B cell (primary cell): ENCODE measurements at regions not wholly inside any gene's neighbourhood (a gene's known extent, or its start where the extent isn't known, plus 50 kb on each side); places are given as distances from the start of the nearest gene placed in this dataset.

Source experiments
- ATAC-seq: fragments of 200-7000 bp; cut with Tn5 transposase; one replicate; pipeline ENCODE4 v1.10.0; 2021; ENCODE audit warnings: low read depth, mild to moderate bottlenecking, moderate number of reproducible peaks, moderate library complexity
- CTCF ChIA-PET: fragments of 350-600 bp; sonication (Branson Sonifier 250); formaldehyde crosslinking; loops from one replicate; lab custom pipeline; 2021; ENCODE audit warnings: antibody characterized with exemption, inconsistent platforms; lab: Charles Lee
- POLR2A ChIA-PET: fragments of 350-600 bp; sonication (Branson Sonifier 250); formaldehyde crosslinking; loops from one replicate; lab custom pipeline; 2021; ENCODE audit warnings: antibody characterized with exemption; lab: Charles Lee
- DNase-seq: peaks from one replicate; pipeline ENCODE4 v3.0.0; 2013
- H2AFZ ChIP-seq: 2 replicates; pipeline ENCODE4 v1.6.1; 2012; ENCODE audit warnings: mild to moderate bottlenecking, low read depth, low read length; ENCODE audit not compliant: insufficient read depth, poor library complexity, severe bottlenecking
- H3K27ac ChIP-seq, 2 donors: 1 replicate in 1 of 2; 2 replicates in 1 of 2; pipeline ENCODE4 v1.5.1; 2012 to 2013; ENCODE audit warnings: low read length in 2 of 2, mild to moderate bottlenecking in 2 of 2, moderate library complexity in 1 of 2
- H3K27me3 ChIP-seq, 4 experiments: fragments of 200-600 bp in 1 of 4; sonication (generic) in 1 of 4; replicated peaks in 1 of 4; 1 replicate in 2 of 4; 2 replicates in 2 of 4; pipeline versions ENCODE4 v1.6.1 to v1.7.0; 2013 to 2016; ENCODE audit warnings: low read length in 3 of 4, mild to moderate bottlenecking in 2 of 4, mixed read lengths in 1 of 4, moderate library complexity in 1 of 4; ENCODE audit not compliant: insufficient read depth in 4 of 4, control insufficient read depth in 3 of 4; ENCODE audit errors: control extremely low read depth in 1 of 4
- H3K36me3 ChIP-seq, 2 experiments: replicated peaks in 1 of 2; 1 replicate in 1 of 2; 2 replicates in 1 of 2; pipeline versions ENCODE4 v1.6.1 to v1.7.1; 2013; ENCODE audit warnings: low read length in 1 of 2; ENCODE audit not compliant: insufficient read depth in 2 of 2, control insufficient read depth in 1 of 2; ENCODE audit errors: control extremely low read depth in 1 of 2, extremely low read depth in 1 of 2
- H3K4me1 ChIP-seq, 2 donors: fragments of 200-600 bp in 1 of 2; sonication (generic) in 1 of 2; 1 replicate in 1 of 2; 2 replicates in 1 of 2; pipeline versions ENCODE4 v1.5.1 to v1.6.1; 2013 to 2017; ENCODE audit warnings: low read length in 2 of 2; ENCODE audit not compliant: control insufficient read depth in 2 of 2, insufficient read depth in 2 of 2
- H3K4me2 ChIP-seq: replicated peaks from 2 replicates; pipeline ENCODE3; 2012; ENCODE audit warnings: mild to moderate bottlenecking, low read depth, low read length; ENCODE audit not compliant: poor library complexity, severe bottlenecking
- H3K4me3 ChIP-seq, 5 experiments: fragments of 200-600 bp in 1 of 5; sonication (generic) in 1 of 5; 1 replicate in 3 of 5; 2 replicates in 2 of 5; pipeline versions ENCODE4 v1.5.1 to v1.7.0; 2011 to 2016; ENCODE audit warnings: low read length in 4 of 5, mild to moderate bottlenecking in 4 of 5, low read depth in 2 of 5, control low read depth in 1 of 5, moderate library complexity in 1 of 5; ENCODE audit not compliant: insufficient read depth in 1 of 5; ENCODE audit errors: control extremely low read depth in 1 of 5, extremely low read depth in 1 of 5
- H3K79me2 ChIP-seq: fragments of 200-600 bp; sonication (generic); one replicate; pipeline ENCODE4 v1.6.0; 2016; ENCODE audit warnings: low read length; ENCODE audit not compliant: control insufficient read depth, insufficient read depth
- H3K9ac ChIP-seq: fragments of 200-600 bp; sonication (generic); 2 replicates; pipeline ENCODE4 v1.6.1; 2017; ENCODE audit warnings: mild to moderate bottlenecking, low read length, moderate library complexity
- H3K9me3 ChIP-seq, 3 donors: one replicate each; pipeline versions ENCODE4 v1.6.1 to v1.7.1; 2013; ENCODE audit warnings: low read length in 2 of 3; ENCODE audit not compliant: control insufficient read depth in 2 of 3, insufficient read depth in 1 of 3; ENCODE audit errors: control extremely low read depth in 1 of 3
- H4K20me1 ChIP-seq: 2 replicates; pipeline ENCODE4 v1.6.0; 2012; ENCODE audit warnings: mild to moderate bottlenecking, low read length; ENCODE audit not compliant: insufficient read depth, control insufficient read depth, poor library complexity, severe bottlenecking
- H3K27ac Mint-ChIP-seq: one replicate; pipeline ENCODE4 v1.8.0; 2021; ENCODE audit warnings: mixed read lengths
- H3K27me3 Mint-ChIP-seq: one replicate; pipeline ENCODE4 v1.8.0; 2021; ENCODE audit warnings: mixed read lengths
- H3K4me1 Mint-ChIP-seq: one replicate; pipeline ENCODE4 v1.8.0; 2021; ENCODE audit warnings: mixed read lengths
- H3K4me3 Mint-ChIP-seq: one replicate; pipeline ENCODE4 v1.8.0; 2021; ENCODE audit warnings: mixed read lengths
- H3K9me3 Mint-ChIP-seq: one replicate; pipeline ENCODE4 v1.8.0; 2022; ENCODE audit warnings: mixed read lengths; ENCODE audit not compliant: insufficient read depth
- CTCF ChIP-seq: fragments of 200-600 bp; IDR thresholded peaks from one replicate; pipeline ENCODE4 v1.8.0; 2022; ENCODE audit warnings: antibody characterized with exemption, mild to moderate bottlenecking
- EZH2 ChIP-seq: IDR thresholded peaks from 2 replicates; pipeline ENCODE4 v1.6.1; 2012; ENCODE audit warnings: borderline replicate concordance, low read depth, mild to moderate bottlenecking, moderate library complexity, low read length; ENCODE audit not compliant: insufficient read depth, poor library complexity, severe bottlenecking
- WGBS: methylation state at CpG from one replicate; pipeline ENCODE4 v1.1.5; 2013; ENCODE audit warnings: missing lambda C conversion rate; ENCODE audit not compliant: insufficient coverage; 5-methylcytosine and 5-hydroxymethylcytosine counted together
- intact Hi-C: fragments of 100-400 bp; cut with micrococcal nuclease; formaldehyde crosslinking; loops from one replicate; pipeline ENCODE4 v1.10.0; 2022

- Mint-ChIP-seq H3K9me3 (no peaks in the 10 kb centered on the region), H3K27ac (no peak overlapping the region), H3K4me1 (no peaks in the 10 kb centered on the region), H3K4me3 (no peak overlapping the region), H3K27me3 (peaks cover 14% of the 10 kb centered on the region)
- H3K27me3 ChIP-seq, result peaks cover 0 to 2% (median 0%) of the 10 kb centered on the region in 4 experiments
- ChIA-PET POLR2A (no interaction called here), CTCF (no interaction called here)
- H2AFZ ChIP-seq, result no peak overlapping the region
- no peak overlapping the region for H3K27ac ChIP-seq
- intact Hi-C loops, result no loop called here
- H3K36me3 ChIP-seq, result no peaks in the 10 kb centered on the region
- H3K9me3 ChIP-seq, result no peaks in the 10 kb centered on the region
- no peak for ATAC-seq
- no peak overlapping the region for H3K9ac ChIP-seq
- no peak overlapping the region for H3K4me3 ChIP-seq
- no peaks in the 10 kb centered on the region for H3K79me2 ChIP-seq
- no peak for TF ChIP-seq CTCF
- no peak for TF ChIP-seq EZH2
- no peaks in the 10 kb centered on the region for H4K20me1 ChIP-seq
- no peak for DNase-seq
- 63% methylated on average over 6 of the region's 8 CpGs for WGBS
- no peak overlapping the region for H3K4me2 ChIP-seq
- no peaks in the 10 kb centered on the region for H3K4me1 ChIP-seq
These were observed 521.8 kb downstream of the PTPRU start for GRCh38 chr1:29757866-29758780.

GRCh38 chr1:29756901-29757725, 520.8 kb downstream of the PTPRU start:
- Mint-ChIP-seq H3K4me1 (no peaks in the 10 kb centered on the region), H3K9me3 (no peaks in the 10 kb centered on the region), H3K4me3 (no peak overlapping the region), H3K27ac (no peak overlapping the region), H3K27me3 (peaks cover 9% of the 10 kb centered on the region)
- Histone ChIP-seq H3K36me3 (no peaks in the 10 kb centered on the region), H3K9ac (no peak overlapping the region), H3K4me3 (no peak overlapping the region), H3K27me3 (peaks cover 0 to 6% (median 0%) of the 10 kb centered on the region in 4 experiments), H3K4me2 (no peak overlapping the region), H4K20me1 (no peaks in the 10 kb centered on the region), H2AFZ (no peak overlapping the region), H3K27ac (no peak overlapping the region), H3K9me3 (no peaks in the 10 kb centered on the region), H3K4me1 (no peaks in the 10 kb centered on the region), H3K79me2 (no peaks in the 10 kb centered on the region)
- intact Hi-C loops, result no loop called here
- TF ChIP-seq CTCF, result no peak
- no peak for TF ChIP-seq EZH2
- no peak for DNase-seq
- 72% methylated on average over 7 of the region's 11 CpGs for WGBS
- CTCF ChIA-PET, result no interaction called here
- ATAC-seq, result no peak
- POLR2A ChIA-PET, result no interaction called here
